ENCODE measurements at regions not wholly inside any gene's neighbourhood (a gene's known extent, or its start where the extent isn't known, plus 50 kb on each side); places are given as distances from the start of the nearest gene placed in this dataset.

DNA sequence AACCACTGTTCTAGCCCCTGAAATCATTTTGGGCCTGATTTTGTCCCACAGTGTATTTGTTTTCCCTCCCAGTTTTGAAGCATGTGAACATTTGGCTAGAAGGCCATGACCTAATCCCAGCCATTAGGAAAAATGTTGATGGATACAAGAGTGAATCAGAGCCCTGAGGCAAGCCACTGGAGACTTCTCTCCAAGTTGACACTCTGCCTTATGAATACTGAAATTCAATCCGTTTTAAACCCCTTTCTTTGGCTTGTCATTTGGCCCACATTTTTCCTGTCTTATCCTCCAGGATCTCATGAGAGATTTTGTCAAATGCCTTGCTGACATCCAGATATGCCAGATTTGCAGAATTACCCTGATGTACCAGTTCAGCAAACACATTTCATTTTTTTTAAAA is 158.8 kb downstream of the FAT3 start:
- TF ChIP-seq CTCF (optimal IDR thresholded peaks at IDR 0.05 in 1 of 3, IDR thresholded peaks at IDR 0.05 in 1 of 3, conservative IDR thresholded peaks at IDR 0.05 in 1 of 3; ENCODE audit: extremely low read depth in 1 of 3, insufficient read depth in 2 of 3, low read length in 3 of 3) (no peak), EZH2 (IDR thresholded peaks at IDR 0.05; ENCODE audit: low read length) (no peak)

Measured in keratinocyte (primary cell).